ENCODE measurements at regions not wholly inside any gene's neighbourhood (a gene's known extent, or its start where the extent isn't known, plus 50 kb on each side); places are given as distances from the start of the nearest gene placed in this dataset.
"Not testable (repeated sequence)": the region's sequence is repeated elsewhere in the genome, so short reads cannot be mapped to it uniquely, and the experiment has no call there.

GRCh38 chr2:234168605-234169570 lies 118.4 kb downstream of the SPP2 start:
- DNase-seq (ENCODE audit: low read depth in 4 of 4, low spot score in 2 of 4): not testable (repeated sequence)

GRCh38 chr2:234166531-234166930 lies 116.0 kb downstream of the SPP2 start:
- no peak for DNase-seq (ENCODE audit: low read depth in 4 of 4, low spot score in 2 of 4)

- no peak for DNase-seq (ENCODE audit: low read depth in 4 of 4, low spot score in 2 of 4)
Observed at GRCh38 chr2:234165421-234165820, 114.9 kb downstream of the SPP2 start.

- DNase-seq (ENCODE audit: low read depth in 4 of 4, low spot score in 2 of 4): no peak
Observed at GRCh38 chr2:234164493-234165413, 114.3 kb downstream of the SPP2 start.

GRCh38 chr2:234163510-234164045 lies 113.1 kb downstream of the SPP2 start:
- DNase-seq (ENCODE audit: low read depth in 4 of 4, low spot score in 2 of 4): no peak

GRCh38 chr2:234162861-234163260 lies 112.4 kb downstream of the SPP2 start:
- no peak for DNase-seq (ENCODE audit: low read depth in 4 of 4, low spot score in 2 of 4)

- DNase-seq (ENCODE audit: low read depth in 4 of 4, low spot score in 2 of 4): no peak
Observed at GRCh38 chr2:234161932-234162331, 111.4 kb downstream of the SPP2 start.

GRCh38 chr2:234158812-234159211 lies 108.3 kb downstream of the SPP2 start:
- DNase-seq (ENCODE audit: low read depth in 4 of 4, low spot score in 2 of 4): no peak

GRCh38 chr2:234157817-234158588 lies 107.5 kb downstream of the SPP2 start:
- no peak for DNase-seq (ENCODE audit: low read depth in 4 of 4, low spot score in 2 of 4)

GRCh38 chr2:234156326-234156725 lies 105.8 kb downstream of the SPP2 start:
- DNase-seq (ENCODE audit: low read depth in 4 of 4, low spot score in 2 of 4): no peak

GRCh38 chr2:234152835-234153234 lies 102.3 kb downstream of the SPP2 start:
- DNase-seq (ENCODE audit: low read depth in 4 of 4, low spot score in 2 of 4): not testable (repeated sequence)

GRCh38 chr2:234147335-234147861 lies 96.9 kb downstream of the SPP2 start:
- no peak for DNase-seq (ENCODE audit: low read depth in 4 of 4, low spot score in 2 of 4)

GRCh38 chr2:234146087-234146826 lies 95.8 kb downstream of the SPP2 start:
- DNase-seq (ENCODE audit: low read depth in 4 of 4, low spot score in 2 of 4): no peak

- DNase-seq (ENCODE audit: low read depth in 4 of 4, low spot score in 2 of 4): no peak
Observed at GRCh38 chr2:234145511-234145910, 95.0 kb downstream of the SPP2 start.

- DNase-seq (ENCODE audit: low read depth in 4 of 4, low spot score in 2 of 4): no peak
Observed at GRCh38 chr2:234145057-234145456, 94.6 kb downstream of the SPP2 start.

- no peak for DNase-seq (ENCODE audit: low read depth in 4 of 4, low spot score in 2 of 4)
Observed at GRCh38 chr2:234143896-234144295, 93.4 kb downstream of the SPP2 start.

- no peak for DNase-seq (ENCODE audit: low read depth in 4 of 4, low spot score in 2 of 4)
Observed at GRCh38 chr2:234142530-234142929, 92.0 kb downstream of the SPP2 start.

- no peak for DNase-seq (ENCODE audit: low read depth in 4 of 4, low spot score in 2 of 4)
Observed at GRCh38 chr2:234139755-234140154, 89.3 kb downstream of the SPP2 start.

- DNase-seq (ENCODE audit: low read depth in 4 of 4, low spot score in 2 of 4): no peak
Observed at GRCh38 chr2:234138836-234139235, 88.3 kb downstream of the SPP2 start.
